Type B pancreatic cell (in vitro differentiated cells): ENCODE measurements at regions not wholly inside any gene's neighbourhood (a gene's known extent, or its start where the extent isn't known, plus 50 kb on each side); places are given as distances from the start of the nearest gene placed in this dataset.

Experiments used
- DNase-seq: peaks from one replicate; pipeline ENCODE4 v3.0.0; 2021; ENCODE audit warnings: mixed read lengths; ENCODE audit not compliant: unreplicated experiment; ENCODE audit errors: extremely low spot score
- H3K27ac Mint-ChIP-seq: 2 replicates; pipeline ENCODE4 v1.8.0; 2021; ENCODE audit warnings: mild to moderate bottlenecking, mixed read lengths
- H3K27me3 Mint-ChIP-seq: 2 replicates; pipeline ENCODE4 v1.8.0; 2021; ENCODE audit warnings: mixed read lengths
- H3K36me3 Mint-ChIP-seq: 2 replicates; pipeline ENCODE4 v1.8.0; 2021; ENCODE audit warnings: mixed read lengths
- H3K4me1 Mint-ChIP-seq: one replicate; pipeline ENCODE4 v1.8.0; 2021; ENCODE audit warnings: mixed read lengths; ENCODE audit not compliant: unreplicated experiment
- H3K4me3 Mint-ChIP-seq: 2 replicates; pipeline ENCODE4 v1.8.0; 2021; ENCODE audit warnings: mild to moderate bottlenecking, mixed read lengths
- H3K9me3 Mint-ChIP-seq: 2 replicates; pipeline ENCODE4 v1.8.0; 2021; ENCODE audit warnings: mixed read lengths
- TF ChIP-seq, protein P1 (sequence below): fragments of 200-600 bp; sonication (generic); conservative IDR thresholded peaks from 2 replicates; pipeline ENCODE4 v1.5.0; 2021; ENCODE audit warnings: antibody characterized with exemption, mild to moderate bottlenecking

DNA sequence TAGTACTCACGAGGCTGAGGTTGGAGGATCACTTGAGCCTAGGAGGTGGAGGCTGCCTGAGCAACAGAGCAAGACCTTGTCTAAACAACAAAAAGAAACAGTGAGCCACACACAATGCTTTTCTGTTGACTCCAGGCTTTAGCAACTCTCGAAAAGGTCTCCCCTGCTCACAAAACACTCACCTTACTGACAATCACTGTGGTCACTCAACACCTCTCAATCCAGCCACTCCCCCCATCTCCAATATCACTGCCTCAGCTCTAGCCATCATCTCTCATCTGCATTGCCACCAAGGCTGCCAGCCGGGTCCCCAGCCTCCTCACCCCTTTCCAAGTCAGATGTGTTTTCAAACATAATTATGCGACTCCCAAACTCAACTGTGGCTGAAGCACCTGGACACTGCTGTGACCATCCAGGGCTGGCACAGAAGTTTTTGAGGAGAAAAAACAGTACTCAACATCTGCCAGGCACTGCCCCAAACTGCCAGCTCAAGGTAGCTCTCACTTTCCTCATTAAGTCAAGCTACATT lies 218.0 kb upstream of the ARID1B start:
- peaks cover 3% of the 10 kb centered on the region for H3K27me3 Mint-ChIP-seq
- TF ChIP-seq, protein P1, sequence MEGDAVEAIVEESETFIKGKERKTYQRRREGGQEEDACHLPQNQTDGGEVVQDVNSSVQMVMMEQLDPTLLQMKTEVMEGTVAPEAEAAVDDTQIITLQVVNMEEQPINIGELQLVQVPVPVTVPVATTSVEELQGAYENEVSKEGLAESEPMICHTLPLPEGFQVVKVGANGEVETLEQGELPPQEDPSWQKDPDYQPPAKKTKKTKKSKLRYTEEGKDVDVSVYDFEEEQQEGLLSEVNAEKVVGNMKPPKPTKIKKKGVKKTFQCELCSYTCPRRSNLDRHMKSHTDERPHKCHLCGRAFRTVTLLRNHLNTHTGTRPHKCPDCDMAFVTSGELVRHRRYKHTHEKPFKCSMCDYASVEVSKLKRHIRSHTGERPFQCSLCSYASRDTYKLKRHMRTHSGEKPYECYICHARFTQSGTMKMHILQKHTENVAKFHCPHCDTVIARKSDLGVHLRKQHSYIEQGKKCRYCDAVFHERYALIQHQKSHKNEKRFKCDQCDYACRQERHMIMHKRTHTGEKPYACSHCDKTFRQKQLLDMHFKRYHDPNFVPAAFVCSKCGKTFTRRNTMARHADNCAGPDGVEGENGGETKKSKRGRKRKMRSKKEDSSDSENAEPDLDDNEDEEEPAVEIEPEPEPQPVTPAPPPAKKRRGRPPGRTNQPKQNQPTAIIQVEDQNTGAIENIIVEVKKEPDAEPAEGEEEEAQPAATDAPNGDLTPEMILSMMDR: no peak
- no peak for DNase-seq
- no peaks in the 10 kb centered on the region for H3K36me3 Mint-ChIP-seq
- no peak overlapping the region for H3K27ac Mint-ChIP-seq
- no peak overlapping the region for H3K4me3 Mint-ChIP-seq
- peaks cover 11% of the 10 kb centered on the region for H3K9me3 Mint-ChIP-seq
- peaks cover 10% of the 10 kb centered on the region for H3K4me1 Mint-ChIP-seq

DNA sequence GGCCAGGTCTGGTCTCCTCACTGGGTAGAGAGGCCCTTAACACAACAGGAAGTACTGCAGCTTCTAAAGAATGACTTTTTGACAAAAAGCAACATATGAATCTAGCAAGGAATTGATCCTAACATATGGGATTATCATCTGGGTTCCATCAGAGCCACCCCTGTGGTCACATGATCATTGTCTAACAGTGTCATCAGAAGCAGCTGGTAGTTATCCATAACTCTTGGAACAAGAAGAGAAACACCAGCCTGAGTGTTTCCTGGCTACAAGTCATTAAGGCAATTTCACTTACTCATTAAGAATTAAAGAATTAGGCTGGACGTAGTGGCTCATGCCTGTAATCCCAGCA lies 219.3 kb upstream of the ARID1B start:
- Mint-ChIP-seq H3K27me3 (peaks cover 4% of the 10 kb centered on the region), H3K27ac (no peak overlapping the region), H3K9me3 (peaks cover 11% of the 10 kb centered on the region), H3K36me3 (no peaks in the 10 kb centered on the region), H3K4me1 (peaks cover 6% of the 10 kb centered on the region), H3K4me3 (no peak overlapping the region)
- TF ChIP-seq, protein P1: no peak
- DNase-seq: no peak

DNA sequence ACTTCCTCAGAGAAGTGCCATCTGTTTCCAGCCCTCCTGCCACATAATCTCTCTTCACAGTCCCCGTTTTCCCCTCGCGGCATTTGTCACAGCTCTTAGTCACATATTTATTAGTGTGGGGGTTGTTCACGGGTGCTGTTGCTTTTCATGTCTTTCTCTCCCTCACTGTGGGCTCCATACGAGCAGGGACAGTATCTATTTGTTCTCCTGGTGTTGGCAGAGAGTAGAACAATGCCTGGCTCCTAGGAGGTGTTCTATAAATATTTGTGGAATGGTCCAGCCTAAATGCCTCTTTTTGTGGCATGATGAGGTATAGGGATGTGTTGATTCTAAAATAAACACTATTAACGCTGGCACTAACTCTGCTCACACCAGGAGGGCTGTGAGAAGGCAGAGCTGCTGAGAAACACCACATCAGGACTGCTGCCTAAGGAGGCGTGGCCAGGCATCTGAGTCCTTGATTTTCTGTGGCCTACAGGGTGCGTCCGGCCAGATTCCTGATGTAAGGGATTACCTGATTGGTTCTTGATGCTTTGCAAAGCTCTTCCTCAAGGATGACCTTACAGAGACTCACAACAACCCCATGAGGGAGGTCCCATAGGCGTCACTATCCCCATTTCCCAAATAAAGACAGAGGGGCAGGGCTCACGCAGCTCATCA lies 219.8 kb upstream of the ARID1B start:
- Mint-ChIP-seq H3K4me3 (no peak overlapping the region), H3K27me3 (peaks cover 4% of the 10 kb centered on the region), H3K9me3 (peaks cover 11% of the 10 kb centered on the region), H3K27ac (no peak overlapping the region), H3K36me3 (no peaks in the 10 kb centered on the region), H3K4me1 (peaks cover 6% of the 10 kb centered on the region)
- no peak for DNase-seq
- TF ChIP-seq, protein P1: no peak

DNA sequence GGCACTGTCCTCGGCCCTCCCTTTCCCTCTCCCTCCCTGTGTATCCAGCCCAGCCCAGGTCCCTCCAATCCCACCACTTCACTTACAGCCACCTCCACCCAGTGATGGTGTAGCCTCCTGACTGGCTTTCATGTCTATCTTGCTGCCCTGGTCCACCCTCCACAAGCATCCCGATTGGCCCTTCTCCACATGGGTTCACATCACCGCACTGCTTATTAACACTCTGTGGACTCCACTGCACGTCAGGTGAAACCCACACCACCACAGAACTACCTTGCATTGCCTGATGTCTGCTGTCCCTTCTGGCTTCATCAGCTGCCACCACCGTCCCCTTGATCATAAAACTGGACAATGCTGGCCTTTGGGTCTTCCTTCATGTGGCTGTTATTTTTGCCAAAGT lies 220.4 kb upstream of the ARID1B start:
- TF ChIP-seq, protein P1: no peak
- H3K27me3 Mint-ChIP-seq: peaks cover 4% of the 10 kb centered on the region
- peaks cover 6% of the 10 kb centered on the region for H3K4me1 Mint-ChIP-seq
- peaks cover 11% of the 10 kb centered on the region for H3K9me3 Mint-ChIP-seq
- no peak for DNase-seq
- no peak overlapping the region for H3K27ac Mint-ChIP-seq
- H3K36me3 Mint-ChIP-seq: no peaks in the 10 kb centered on the region
- H3K4me3 Mint-ChIP-seq: no peak overlapping the region

DNA sequence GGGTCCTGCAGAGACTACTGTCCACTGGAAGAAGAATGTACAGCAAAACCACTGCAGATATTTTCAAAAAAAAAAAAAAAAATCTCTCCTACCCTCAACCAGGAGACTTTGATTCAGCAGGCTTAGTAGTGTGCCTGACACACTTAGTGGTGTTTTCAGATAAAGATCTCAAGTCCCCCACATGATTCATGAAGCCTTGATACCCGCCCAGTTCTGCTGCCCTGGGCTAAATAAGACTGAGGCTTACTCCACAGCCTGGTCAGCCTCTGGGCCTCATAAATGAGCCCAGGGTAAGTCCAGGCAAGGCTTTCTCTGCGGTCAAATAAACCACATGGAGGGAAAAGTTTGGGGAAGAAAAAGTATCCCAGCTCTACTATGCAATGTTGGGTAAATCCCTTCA lies 222.1 kb upstream of the ARID1B start:
- Mint-ChIP-seq H3K36me3 (no peaks in the 10 kb centered on the region), H3K4me3 (no peak overlapping the region), H3K4me1 (peaks cover 6% of the 10 kb centered on the region), H3K27me3 (peaks cover 4% of the 10 kb centered on the region), H3K9me3 (peaks cover 11% of the 10 kb centered on the region), H3K27ac (no peak overlapping the region)
- DNase-seq: no peak
- TF ChIP-seq, protein P1: no peak

DNA sequence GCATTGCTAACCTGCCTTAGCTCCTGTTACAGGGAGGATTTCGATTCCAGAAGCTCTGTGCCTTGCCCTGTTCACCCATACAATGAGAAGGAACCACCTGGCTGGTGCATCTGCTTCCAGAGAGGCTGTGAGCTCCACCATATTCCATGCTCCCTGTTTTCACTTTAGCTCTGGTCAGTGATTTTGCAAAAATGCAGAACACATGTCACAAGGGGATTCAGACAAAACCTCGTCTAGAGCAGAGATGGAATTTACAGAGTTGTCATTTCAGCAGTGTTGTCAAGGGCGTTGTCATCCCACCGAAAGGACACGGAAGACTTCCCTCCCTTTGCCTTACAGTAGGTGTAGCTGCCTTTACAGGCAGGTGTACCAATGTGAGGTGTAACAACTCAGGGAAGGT lies 223.0 kb upstream of the ARID1B start:
- H3K36me3 Mint-ChIP-seq: no peaks in the 10 kb centered on the region

More for the DNA sequence above, 223.0 kb upstream of the ARID1B start:
- no peak for DNase-seq
- H3K27me3 Mint-ChIP-seq: peaks cover 4% of the 10 kb centered on the region
- peaks cover 6% of the 10 kb centered on the region for H3K4me1 Mint-ChIP-seq
- H3K9me3 Mint-ChIP-seq: peaks cover 7% of the 10 kb centered on the region
- TF ChIP-seq, protein P1: no peak
- no peak overlapping the region for H3K27ac Mint-ChIP-seq
- H3K4me3 Mint-ChIP-seq: no peak overlapping the region
